Subcutaneous abdominal adipose tissue (tissue), 5 donors: ENCODE measurements at regions not wholly inside any gene's neighbourhood (a gene's known extent, or its start where the extent isn't known, plus 50 kb on each side); places are given as distances from the start of the nearest gene placed in this dataset.

Experiments
- H3K27ac ChIP-seq: one replicate; pipeline ENCODE4 v1.7.0; 2013; ENCODE audit warnings: low read depth, mild to moderate bottlenecking, inconsistent platforms, low read length, moderate library complexity
- H3K27me3 ChIP-seq, 5 donors: one replicate each; pipeline ENCODE4 v1.7.0; 2013; ENCODE audit warnings: low read length in 5 of 5, inconsistent platforms in 1 of 5; ENCODE audit not compliant: control insufficient read depth in 5 of 5, insufficient read depth in 4 of 5
- H3K36me3 ChIP-seq, 5 donors: one replicate each; pipeline ENCODE4 v1.7.0; 2013; ENCODE audit warnings: low read length in 5 of 5; ENCODE audit not compliant: control insufficient read depth in 5 of 5, insufficient read depth in 5 of 5
- H3K4me1 ChIP-seq, 5 donors: one replicate each; pipeline ENCODE4 v1.7.0; 2013; ENCODE audit warnings: low read length in 5 of 5, mild to moderate bottlenecking in 3 of 5, moderate library complexity in 1 of 5; ENCODE audit not compliant: control insufficient read depth in 5 of 5, insufficient read depth in 5 of 5
- H3K4me3 ChIP-seq, 5 donors: one replicate each; pipeline ENCODE4 v1.7.0; 2013; ENCODE audit warnings: low read length in 5 of 5, low read depth in 1 of 5
- H3K9ac ChIP-seq, 5 donors: one replicate each; pipeline ENCODE4 v1.7.0; 2013; ENCODE audit warnings: low read length in 5 of 5, mild to moderate bottlenecking in 4 of 5, moderate library complexity in 3 of 5
- H3K9me3 ChIP-seq, 5 donors: one replicate each; pipeline ENCODE4 v1.7.0; 2013; ENCODE audit warnings: low read length in 5 of 5; ENCODE audit not compliant: control insufficient read depth in 5 of 5
- donor health status: healthy.
- donor health status: healthy.
- donor health status: healthy.
- donor health status: healthy.
- donor health status: healthy.

DNA sequence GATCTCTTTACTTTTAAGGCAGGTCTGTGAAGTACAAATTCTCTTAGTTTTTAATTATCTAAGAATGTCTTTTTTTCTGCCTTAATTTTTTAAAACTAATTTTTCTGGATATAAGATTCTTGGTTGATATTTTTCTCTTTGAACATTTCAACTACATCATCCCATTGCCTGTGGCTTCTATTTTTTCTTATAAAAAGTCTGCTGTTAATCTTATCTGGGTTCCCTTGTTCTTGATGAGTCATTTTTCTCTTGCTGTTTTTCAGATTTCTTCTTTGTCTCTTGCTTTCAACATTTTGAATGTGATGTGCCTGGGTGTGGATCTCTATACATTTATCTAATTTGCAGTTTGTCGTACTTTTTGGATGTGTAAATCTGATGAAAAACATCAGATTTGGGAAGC, 525.2 kb upstream of the PBX1 start:
- no peaks in the 10 kb centered on the region for H3K36me3 ChIP-seq
- H3K9me3 ChIP-seq, result peaks cover 0 to 18% (median 4%) of the 10 kb centered on the region in 5 donors
- H3K27me3 ChIP-seq, result no peaks in the 10 kb centered on the region
- no peak overlapping the region for H3K27ac ChIP-seq
- no peak overlapping the region for H3K9ac ChIP-seq
- no peaks in the 10 kb centered on the region for H3K4me1 ChIP-seq
- H3K4me3 ChIP-seq, result no peak overlapping the region

DNA sequence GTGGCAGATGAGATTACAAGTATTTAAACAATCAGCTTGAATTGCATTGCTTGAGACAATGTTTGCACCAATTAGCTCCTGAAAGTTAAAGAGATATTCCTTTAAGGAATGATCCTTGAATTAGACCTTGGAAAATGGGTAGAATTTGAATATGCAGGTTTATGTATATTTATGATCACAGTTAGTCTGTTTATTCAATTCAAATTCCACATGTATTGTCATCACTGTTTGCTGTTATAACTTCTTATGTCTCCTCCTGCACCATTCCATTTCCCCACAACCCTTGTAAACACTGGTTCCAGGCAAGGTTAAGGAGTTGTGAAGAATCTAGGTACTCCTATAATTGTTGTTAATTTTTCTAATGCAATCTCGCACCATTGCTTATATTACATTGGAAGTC, 518.2 kb upstream of the PBX1 start:
- Histone ChIP-seq H3K36me3 (no peaks in the 10 kb centered on the region), H3K4me1 (no peaks in the 10 kb centered on the region), H3K27ac (no peak overlapping the region), H3K9me3 (peaks cover 0 to 4% (median 0%) of the 10 kb centered on the region in 5 donors), H3K4me3 (no peak overlapping the region), H3K9ac (no peak overlapping the region), H3K27me3 (no peaks in the 10 kb centered on the region)

DNA sequence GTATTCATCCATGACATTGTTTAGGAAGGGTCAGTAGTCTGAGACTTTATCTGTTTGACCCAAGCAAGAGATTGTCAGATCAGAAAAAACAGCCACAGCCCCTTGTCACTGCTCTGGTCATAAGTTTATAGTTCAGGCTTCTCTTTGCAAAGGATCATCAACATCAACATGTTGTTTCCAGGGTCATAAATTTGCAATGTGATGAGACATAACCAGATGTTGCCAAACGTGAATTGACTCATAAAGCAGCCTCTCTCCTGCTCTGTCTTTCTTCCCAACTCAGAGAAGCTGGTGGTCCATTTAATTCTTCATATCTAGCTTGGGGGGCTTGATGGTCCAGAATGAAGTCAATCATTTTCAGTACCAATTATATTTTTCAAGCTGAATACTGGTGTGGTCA, 507.2 kb upstream of the PBX1 start:
- Histone ChIP-seq H3K36me3 (no peaks in the 10 kb centered on the region), H3K4me1 (no peaks in the 10 kb centered on the region)

DNA sequence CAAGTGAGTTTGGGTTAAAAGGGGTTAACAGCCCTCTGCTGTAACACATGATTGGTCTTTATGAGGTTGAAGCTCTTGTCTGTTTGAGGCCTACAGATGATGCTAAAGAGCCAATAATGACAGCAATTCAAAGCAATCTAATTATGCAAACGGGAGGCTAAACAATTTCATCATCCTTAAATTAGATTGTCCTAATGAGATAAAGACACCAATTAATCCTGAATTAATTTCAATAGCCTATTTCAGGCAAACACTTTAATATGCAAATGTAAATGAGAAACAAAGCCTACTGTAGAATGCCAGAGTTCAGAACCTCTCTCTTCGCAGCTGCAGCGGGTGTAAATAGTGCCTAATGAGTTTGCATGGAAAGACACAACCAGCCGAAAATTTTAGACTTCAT, 504.7 kb upstream of the PBX1 start:
- Histone ChIP-seq H3K36me3 (no peaks in the 10 kb centered on the region), H3K4me1 (no peaks in the 10 kb centered on the region), H3K27me3 (no peaks in the 10 kb centered on the region), H3K4me3 (no peak overlapping the region), H3K9ac (no peak overlapping the region), H3K9me3 (no peaks in the 10 kb centered on the region), H3K27ac (no peak overlapping the region)

More for the DNA sequence above, 507.2 kb upstream of the PBX1 start:
- H3K9me3 ChIP-seq, result no peaks in the 10 kb centered on the region
- H3K4me3 ChIP-seq, result no peak overlapping the region
- H3K27ac ChIP-seq, result no peak overlapping the region
- H3K27me3 ChIP-seq, result no peaks in the 10 kb centered on the region
- H3K9ac ChIP-seq, result no peak overlapping the region

DNA sequence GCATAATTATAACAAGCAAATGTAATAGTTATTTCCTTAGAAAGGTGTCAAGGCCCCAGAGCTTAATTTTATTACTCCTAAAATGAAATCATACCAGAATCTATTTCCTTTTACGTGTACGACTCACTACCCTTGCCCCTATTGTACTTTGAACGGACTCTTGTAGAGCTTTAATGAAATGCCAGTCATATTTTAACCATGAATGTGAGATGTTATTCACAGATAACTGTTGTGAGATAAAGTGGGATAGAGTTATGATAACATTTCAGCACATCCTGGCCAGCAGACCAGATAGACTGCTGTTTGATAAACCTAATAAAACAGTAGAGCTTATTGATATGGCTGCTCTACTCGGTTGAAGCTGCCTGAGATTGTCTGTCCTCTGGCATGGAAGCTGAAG, 500.8 kb upstream of the PBX1 start:
- Histone ChIP-seq H3K36me3 (no peaks in the 10 kb centered on the region), H3K9me3 (no peaks in the 10 kb centered on the region)

DNA sequence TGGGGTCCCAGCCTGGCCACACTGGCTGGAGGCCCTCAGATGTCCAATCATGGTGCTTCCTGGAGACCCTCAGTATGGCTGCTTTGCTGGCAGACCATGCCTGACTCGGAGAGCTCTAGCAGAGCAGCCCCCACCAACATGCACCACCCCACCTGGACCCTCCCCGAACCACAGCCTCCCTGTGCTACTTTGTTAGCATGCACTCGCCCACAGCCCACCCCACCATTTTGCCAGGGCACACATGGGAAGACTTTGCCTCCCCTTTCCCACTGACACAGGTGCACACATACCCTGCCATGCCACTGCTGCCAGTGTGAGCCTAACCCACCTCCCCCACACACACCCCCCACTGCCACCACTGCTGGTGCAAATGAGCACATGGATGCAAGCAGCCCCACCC, 497.5 kb upstream of the PBX1 start:
- Histone ChIP-seq H3K27me3 (no peaks in the 10 kb centered on the region), H3K4me3 (no peak overlapping the region), H3K36me3 (no peaks in the 10 kb centered on the region), H3K9ac (no peak overlapping the region), H3K4me1 (no peaks in the 10 kb centered on the region), H3K27ac (no peak overlapping the region), H3K9me3 (no peaks in the 10 kb centered on the region)

More for the DNA sequence above, 500.8 kb upstream of the PBX1 start:
- Histone ChIP-seq H3K4me3 (no peak overlapping the region), H3K27me3 (no peaks in the 10 kb centered on the region), H3K27ac (no peak overlapping the region), H3K9ac (no peak overlapping the region), H3K4me1 (no peaks in the 10 kb centered on the region)

DNA sequence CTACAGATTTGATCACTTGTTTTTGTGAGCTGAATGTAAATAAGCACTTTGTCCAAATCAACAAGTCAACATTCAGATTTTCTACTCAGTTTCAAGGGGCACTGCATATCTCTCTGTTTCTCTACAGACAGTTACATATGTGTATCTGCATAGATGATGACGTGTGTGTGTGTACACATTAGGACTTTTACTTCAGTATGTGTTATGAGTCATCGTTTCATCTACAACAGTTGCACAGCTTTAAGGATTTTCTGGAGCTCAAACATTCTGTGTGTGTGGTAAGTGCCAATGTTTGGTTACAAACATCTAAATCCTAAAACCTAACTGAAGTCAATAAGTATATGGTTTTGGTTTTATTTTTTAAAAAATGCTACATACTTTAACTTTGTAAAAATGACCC, 494.5 kb upstream of the PBX1 start:
- no peak overlapping the region for H3K4me3 ChIP-seq

DNA sequence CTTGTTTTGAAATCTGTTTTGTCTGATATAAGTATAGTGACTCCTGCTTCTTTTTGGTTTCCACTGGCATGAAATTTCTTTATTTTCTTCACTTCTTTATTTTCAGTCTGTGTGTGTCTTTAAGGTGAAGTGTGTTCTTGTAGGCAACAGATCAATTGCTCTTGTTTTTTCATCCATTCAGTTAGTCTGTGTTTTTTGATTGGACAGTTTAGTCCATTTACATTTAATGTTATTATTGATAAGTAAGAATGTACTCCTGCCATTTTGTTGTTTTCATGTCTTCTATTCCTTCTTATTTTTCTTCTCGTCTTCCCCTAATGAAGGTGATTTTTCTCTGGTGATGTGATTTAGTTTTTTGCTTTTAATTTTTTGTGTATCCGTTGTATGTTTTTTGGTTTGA, 487.7 kb upstream of the PBX1 start:
- Histone ChIP-seq H3K36me3 (no peaks in the 10 kb centered on the region), H3K4me1 (no peaks in the 10 kb centered on the region), H3K4me3 (no peak overlapping the region), H3K9ac (no peak overlapping the region), H3K9me3 (peaks cover 6 to 36% (median 22%) of the 10 kb centered on the region in 5 donors), H3K27ac (no peak overlapping the region), H3K27me3 (no peaks in the 10 kb centered on the region)

More for the DNA sequence above, 494.5 kb upstream of the PBX1 start:
- Histone ChIP-seq H3K9me3 (peaks cover 0 to 4% (median 2%) of the 10 kb centered on the region in 5 donors), H3K9ac (no peak overlapping the region), H3K27ac (no peak overlapping the region), H3K4me1 (no peaks in the 10 kb centered on the region), H3K27me3 (no peaks in the 10 kb centered on the region), H3K36me3 (no peaks in the 10 kb centered on the region)

DNA sequence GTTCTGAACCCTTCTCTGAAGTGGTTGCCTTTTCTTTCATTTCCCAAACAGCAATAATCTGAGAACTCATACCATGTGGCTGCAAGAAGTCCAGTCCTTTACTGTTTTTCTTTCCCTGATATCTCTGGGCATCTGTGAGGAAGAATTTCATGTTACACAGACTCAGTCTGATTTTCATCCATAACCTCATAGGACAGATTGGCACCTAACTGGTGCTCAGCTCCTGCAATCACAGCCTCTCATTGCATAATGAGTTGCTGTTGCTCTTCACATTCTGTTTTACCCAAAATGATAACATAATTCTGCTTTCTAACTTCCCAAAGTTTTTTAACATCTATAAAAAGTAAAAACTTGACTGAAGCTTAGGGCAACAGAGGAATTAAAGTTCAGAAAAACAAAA, 472.2 kb upstream of the PBX1 start:
- no peak overlapping the region for H3K9ac ChIP-seq
- no peaks in the 10 kb centered on the region for H3K27me3 ChIP-seq
- no peak overlapping the region for H3K4me3 ChIP-seq
- H3K27ac ChIP-seq, result no peak overlapping the region
- H3K36me3 ChIP-seq, result no peaks in the 10 kb centered on the region
- H3K4me1 ChIP-seq, result no peaks in the 10 kb centered on the region
- H3K9me3 ChIP-seq, result no peaks in the 10 kb centered on the region

DNA sequence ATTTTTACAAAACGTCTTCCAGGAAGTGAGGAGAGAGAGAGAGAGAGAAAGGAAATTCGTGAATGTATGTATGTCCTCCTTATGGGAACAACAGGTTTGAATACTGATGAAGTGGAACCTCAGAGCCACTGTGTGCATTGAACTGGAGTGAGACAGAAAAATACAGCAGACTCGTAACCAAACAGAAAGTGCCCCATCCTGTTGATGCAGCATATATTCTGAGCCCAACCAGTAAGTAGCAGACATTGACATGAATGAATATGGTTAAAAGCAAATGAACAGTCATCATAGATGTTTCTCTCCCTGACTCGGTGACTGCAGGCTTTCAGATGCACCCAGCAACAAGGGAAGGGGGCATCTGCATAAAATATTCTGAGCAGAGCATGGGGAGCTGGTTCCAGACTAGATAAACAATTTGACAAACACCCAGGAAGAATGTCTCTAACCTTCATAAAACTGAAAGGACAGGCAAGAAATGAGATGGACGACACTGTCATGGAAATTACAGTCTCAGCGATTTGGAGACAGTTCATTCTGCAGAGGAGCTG, 471.0 kb upstream of the PBX1 start:
- Histone ChIP-seq H3K36me3 (no peaks in the 10 kb centered on the region), H3K4me1 (no peaks in the 10 kb centered on the region), H3K27ac (no peak overlapping the region), H3K4me3 (no peak overlapping the region), H3K27me3 (no peaks in the 10 kb centered on the region), H3K9me3 (no peaks in the 10 kb centered on the region), H3K9ac (no peak overlapping the region)
